Rectal smooth muscle tissue (tissue), 1 donor: ENCODE measurements at regions not wholly inside any gene's neighbourhood (a gene's known extent, or its start where the extent isn't known, plus 50 kb on each side); places are given as distances from the start of the nearest gene placed in this dataset.
"Not testable (repeated sequence)": the region's sequence is repeated elsewhere in the genome, so short reads cannot be mapped to it uniquely, and the experiment has no call there.

Source experiments
- H3K27ac ChIP-seq: one replicate; pipeline ENCODE4 v1.7.0; 2013; ENCODE audit warnings: low read depth, low read length, inconsistent platforms
- H3K27me3 ChIP-seq: one replicate; pipeline ENCODE4 v1.7.0; 2013; ENCODE audit warnings: low read length; ENCODE audit not compliant: control insufficient read depth, insufficient read depth
- H3K36me3 ChIP-seq: one replicate; pipeline ENCODE4 v1.7.0; 2013; ENCODE audit warnings: low read length; ENCODE audit not compliant: control insufficient read depth, insufficient read depth
- H3K4me1 ChIP-seq: one replicate; pipeline ENCODE4 v1.7.0; 2013; ENCODE audit warnings: low read length; ENCODE audit not compliant: control insufficient read depth, insufficient read depth
- H3K4me3 ChIP-seq: one replicate; pipeline ENCODE4 v1.7.0; 2013; ENCODE audit warnings: low read length
- H3K9ac ChIP-seq: one replicate; pipeline ENCODE4 v1.7.0; 2013; ENCODE audit warnings: low read length

DNA sequence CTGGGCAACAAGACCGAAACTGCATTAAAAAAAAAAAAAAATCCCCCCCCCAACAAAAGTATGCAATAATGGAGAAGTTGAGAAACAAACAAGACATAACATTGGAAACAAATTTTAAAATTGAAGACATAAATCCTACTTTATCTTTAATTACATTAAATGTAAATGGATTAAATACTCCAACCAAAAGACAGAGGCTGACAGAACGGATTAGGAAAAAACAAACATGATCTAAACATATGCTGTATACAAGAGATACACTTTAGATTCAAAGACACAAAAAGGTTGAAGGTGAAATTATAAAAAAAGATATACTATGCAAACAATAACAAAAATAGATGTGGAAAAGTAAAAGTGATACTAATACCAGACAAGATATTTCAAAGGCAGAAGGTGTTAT is 350.8 kb upstream of the RGPD4 start:
- no peaks in the 10 kb centered on the region for H3K36me3 ChIP-seq
- no peak overlapping the region for H3K4me3 ChIP-seq
- H3K4me1 ChIP-seq, result no peaks in the 10 kb centered on the region
- H3K27me3 ChIP-seq, result no peaks in the 10 kb centered on the region
- no peak overlapping the region for H3K27ac ChIP-seq
- H3K9ac ChIP-seq, result no peak overlapping the region

DNA sequence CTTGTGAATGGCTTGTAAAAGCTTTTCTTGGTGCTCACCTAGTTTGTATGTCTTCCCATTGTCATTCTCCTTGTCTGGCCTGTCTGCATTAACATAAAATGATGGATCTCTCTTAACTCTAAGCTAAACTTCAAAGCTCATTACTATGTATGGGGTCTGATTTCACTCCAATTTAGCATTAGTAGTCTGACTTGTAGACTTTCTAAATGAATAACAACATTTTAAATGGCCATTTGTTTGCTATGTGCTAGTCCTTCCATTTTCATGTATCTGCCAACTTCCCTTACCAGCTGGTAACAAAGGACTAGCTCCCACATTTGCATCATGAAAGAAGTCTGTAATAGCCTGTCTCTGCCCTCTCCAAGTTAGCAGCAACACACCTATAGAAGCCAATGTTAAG is 324.2 kb upstream of the RGPD4 start:
- H3K4me1 ChIP-seq, result no peaks in the 10 kb centered on the region

DNA sequence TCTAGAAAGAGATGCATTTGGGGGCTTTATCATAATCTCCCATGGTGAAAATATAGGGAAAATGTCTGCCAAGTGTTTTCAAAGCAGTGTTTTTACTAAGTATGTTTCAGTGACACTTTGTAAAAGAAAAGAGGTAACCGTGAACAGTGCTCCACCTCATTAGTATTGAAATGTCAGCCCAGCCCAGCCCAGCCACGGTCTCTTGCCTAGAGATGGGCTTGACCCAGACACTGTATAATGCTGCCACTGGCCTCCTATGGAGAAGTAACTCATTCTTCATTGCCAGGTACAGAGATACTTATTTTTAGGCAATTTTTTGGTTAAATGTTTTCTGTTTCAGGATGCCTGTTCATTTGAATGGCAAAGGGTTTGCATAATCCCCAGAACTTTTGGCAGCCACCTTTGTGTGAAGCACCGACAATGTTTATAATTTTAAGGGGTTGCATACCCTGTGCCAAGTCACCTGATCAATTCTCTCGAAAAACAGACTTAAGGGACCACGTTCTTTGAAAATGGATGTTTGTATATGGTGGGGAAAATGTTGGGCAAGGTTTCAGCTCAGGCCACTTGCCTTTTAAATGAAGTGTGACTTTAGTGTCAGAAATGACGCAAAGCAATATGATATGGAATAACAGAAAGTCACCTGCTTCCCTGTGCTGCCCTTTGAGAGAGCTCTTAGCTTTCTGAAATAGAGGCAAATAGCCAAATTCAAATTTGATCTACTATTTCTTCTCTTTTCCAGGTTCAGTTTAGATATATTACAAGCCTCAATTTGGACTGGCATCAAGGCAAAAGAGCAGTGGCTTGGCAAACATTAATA is 314.5 kb upstream of the RGPD4 start:
- Histone ChIP-seq H3K4me3 (no peak overlapping the region), H3K27ac (no peak overlapping the region), H3K9ac (no peak overlapping the region), H3K36me3 (no peaks in the 10 kb centered on the region), H3K4me1 (no peaks in the 10 kb centered on the region), H3K27me3 (no peaks in the 10 kb centered on the region)

More for the DNA sequence above, 324.2 kb upstream of the RGPD4 start:
- Histone ChIP-seq H3K27me3 (no peaks in the 10 kb centered on the region), H3K9ac (no peak overlapping the region), H3K4me3 (no peak overlapping the region), H3K36me3 (no peaks in the 10 kb centered on the region), H3K27ac (no peak overlapping the region)

DNA sequence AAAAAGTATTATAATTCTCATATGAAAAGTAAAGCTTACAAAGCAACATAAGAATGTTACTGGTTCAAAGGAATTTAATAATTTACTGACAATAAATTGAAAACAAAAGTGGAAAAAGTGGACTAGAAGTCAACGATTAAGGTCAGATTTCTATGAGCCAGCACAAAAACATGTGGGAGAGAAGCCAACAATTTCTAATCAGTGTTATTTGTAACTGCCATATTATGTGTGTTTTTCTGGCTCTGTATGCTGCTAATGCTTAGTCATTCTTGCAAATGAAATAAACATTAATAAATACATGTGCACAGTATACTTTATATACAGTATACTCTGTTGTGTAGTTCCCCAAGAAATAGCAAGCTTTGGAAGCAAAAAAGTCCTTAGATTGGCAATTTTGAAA is 301.3 kb upstream of the RGPD4 start:
- no peaks in the 10 kb centered on the region for H3K4me1 ChIP-seq
- H3K27ac ChIP-seq, result no peak overlapping the region
- no peak overlapping the region for H3K4me3 ChIP-seq
- H3K36me3 ChIP-seq, result no peaks in the 10 kb centered on the region
- no peak overlapping the region for H3K9ac ChIP-seq
- H3K27me3 ChIP-seq, result no peaks in the 10 kb centered on the region

DNA sequence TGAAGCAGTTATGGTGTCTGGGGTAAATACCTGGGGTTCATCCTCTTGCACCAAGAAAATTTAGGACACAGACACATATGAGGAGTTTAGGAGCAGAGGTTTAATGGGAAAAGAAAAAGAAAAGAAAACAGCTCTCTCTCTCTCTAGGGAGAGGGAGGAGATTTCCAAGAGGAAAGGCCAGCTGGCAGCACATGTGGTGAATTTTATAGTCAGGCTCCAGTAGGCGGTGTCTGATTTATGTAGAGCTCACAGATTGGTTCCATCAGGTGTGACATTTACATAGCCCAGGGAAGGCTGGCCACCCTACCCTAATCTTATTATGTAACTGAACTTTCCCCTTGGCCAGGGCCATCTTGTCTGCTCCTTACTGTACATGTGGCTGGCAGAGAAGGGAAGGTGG is 297.5 kb upstream of the RGPD4 start:
- H3K9ac ChIP-seq, result no peak overlapping the region
- no peaks in the 10 kb centered on the region for H3K27me3 ChIP-seq
- H3K4me1 ChIP-seq, result no peaks in the 10 kb centered on the region
- no peak overlapping the region for H3K27ac ChIP-seq
- H3K36me3 ChIP-seq, result no peaks in the 10 kb centered on the region
- H3K4me3 ChIP-seq, result no peak overlapping the region

DNA sequence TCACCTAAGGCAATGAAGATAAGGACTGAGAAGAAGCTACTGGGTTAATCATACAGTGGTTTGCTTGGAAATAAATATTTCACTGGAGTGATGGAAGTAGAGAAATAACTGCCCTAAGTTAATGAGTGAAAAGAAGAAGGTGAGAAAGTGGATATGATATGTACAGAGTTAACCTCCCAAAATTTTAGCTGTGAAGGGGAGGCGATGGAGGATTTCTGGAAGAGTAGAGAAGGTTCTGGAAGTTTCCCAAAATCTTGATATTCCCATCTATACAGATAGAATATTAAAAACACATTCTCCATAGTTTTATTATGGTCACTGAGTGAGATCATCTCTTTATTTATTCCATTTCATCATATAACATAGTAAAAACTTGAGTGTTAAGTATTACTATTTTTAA is 296.6 kb upstream of the RGPD4 start:
- Histone ChIP-seq H3K27me3 (no peaks in the 10 kb centered on the region), H3K36me3 (no peaks in the 10 kb centered on the region), H3K27ac (no peak overlapping the region), H3K4me3 (no peak overlapping the region), H3K9ac (no peak overlapping the region), H3K4me1 (no peaks in the 10 kb centered on the region)

DNA sequence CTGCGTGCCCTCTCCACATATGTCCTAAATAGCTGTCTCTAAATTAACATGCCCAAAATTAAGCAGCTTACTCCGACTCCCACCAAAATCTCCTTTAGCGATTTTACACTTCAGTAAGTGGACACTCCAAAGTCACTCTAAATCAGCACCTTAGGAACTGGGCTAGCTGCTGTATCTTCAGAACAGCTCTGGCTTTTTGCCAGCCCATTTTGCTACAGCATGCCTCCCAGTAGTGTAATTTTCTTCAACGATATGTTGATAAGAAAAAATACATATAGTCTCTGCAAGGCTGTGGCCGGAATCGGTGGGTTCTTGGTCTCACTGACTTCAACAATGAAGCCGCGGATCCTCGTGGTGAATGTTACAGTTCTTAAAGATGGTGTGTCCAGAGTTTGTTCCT is 291.8 kb upstream of the RGPD4 start:
- H3K27ac ChIP-seq, result no peak overlapping the region
- H3K4me1 ChIP-seq, result no peaks in the 10 kb centered on the region
- no peaks in the 10 kb centered on the region for H3K27me3 ChIP-seq
- no peak overlapping the region for H3K9ac ChIP-seq
- no peak overlapping the region for H3K4me3 ChIP-seq
- H3K36me3 ChIP-seq, result no peaks in the 10 kb centered on the region

DNA sequence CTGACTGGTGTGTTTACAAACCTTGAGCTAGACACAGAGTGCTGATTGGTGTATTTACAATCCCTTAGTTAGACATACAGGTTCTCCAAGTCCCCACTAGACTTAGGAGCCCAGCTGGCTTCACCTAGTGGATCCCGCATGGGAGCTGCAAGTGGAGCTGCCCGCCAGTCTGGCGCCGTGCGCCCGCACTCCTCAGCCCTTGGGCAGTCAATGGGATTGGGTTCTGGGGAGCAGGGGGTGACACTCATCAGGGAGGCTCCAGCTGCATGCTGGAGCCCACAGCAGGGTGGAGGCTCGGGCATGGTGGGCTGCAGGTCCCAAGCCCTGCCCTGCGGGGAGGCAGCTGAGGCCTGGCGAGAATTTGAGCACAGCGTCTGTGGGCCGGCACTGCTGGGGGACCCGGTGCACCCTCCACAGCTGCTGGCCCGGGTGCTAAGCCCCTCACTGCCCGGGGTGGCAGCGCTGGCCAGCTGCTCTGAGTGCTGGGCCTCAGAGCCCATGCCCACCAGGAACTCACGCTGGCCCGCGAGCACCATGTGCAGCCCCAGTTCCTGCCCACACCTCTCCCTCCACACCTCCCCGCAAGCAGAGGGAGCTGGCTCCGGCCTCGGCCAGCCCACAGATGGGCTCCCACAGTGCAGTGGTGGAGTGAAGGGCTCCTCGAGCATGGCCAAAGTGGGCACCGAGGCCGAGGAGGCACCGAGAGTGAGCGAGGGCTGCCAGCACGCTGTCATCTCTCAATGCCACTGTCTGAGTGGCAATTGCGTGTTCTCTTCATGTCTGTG is 290.6 kb upstream of the RGPD4 start:
- H3K36me3 ChIP-seq, H3K4me3 ChIP-seq, H3K4me1 ChIP-seq, H3K9ac ChIP-seq, H3K27me3 ChIP-seq, H3K27ac ChIP-seq: not testable (repeated sequence)

DNA sequence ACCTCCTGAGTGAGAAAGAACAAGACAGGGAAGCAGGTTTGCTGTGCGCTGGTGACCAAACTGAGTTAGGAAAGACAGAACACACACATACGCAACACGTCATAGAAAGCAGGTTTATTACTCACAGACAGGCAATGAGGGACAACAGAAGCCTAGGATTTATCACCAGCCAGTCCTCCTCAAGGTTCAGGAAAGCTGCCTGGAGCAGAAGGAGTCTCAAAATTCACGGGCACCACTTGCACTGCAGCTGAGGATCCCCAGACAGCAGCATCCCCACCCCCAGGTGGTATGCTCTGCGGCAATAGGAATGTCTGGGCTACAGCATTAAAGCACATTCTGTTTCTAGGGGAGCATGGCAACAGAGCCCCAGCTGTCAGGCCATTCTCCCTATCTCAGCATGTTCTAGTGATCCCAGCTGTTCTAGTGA is 284.4 kb upstream of the RGPD4 start:
- Histone ChIP-seq H3K4me3 (no peak overlapping the region), H3K27me3 (no peaks in the 10 kb centered on the region), H3K27ac (no peak overlapping the region), H3K9ac (no peak overlapping the region), H3K4me1 (no peaks in the 10 kb centered on the region), H3K36me3 (no peaks in the 10 kb centered on the region)

DNA sequence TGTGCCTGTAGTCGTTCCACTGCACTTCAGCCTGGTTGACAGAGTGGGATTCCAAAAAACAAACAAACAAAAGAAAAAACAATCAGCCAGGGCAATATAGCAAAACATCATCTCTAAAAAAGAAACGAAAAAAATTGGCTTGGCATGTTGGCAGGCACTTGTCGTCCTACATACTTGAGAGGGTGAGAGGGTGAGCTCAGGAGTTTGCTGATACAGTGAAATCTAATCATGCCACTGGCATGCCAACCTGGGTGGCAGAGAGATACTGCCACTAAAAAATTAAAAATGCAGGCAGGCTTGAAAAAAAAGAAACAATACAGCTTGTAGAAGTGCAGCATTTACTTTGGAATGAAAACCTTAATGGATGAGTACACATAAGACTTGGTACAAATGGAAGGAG is 282.9 kb upstream of the RGPD4 start:
- Histone ChIP-seq H3K27me3 (no peaks in the 10 kb centered on the region), H3K4me1 (no peaks in the 10 kb centered on the region), H3K36me3 (no peaks in the 10 kb centered on the region), H3K9ac (no peak overlapping the region), H3K27ac (no peak overlapping the region), H3K4me3 (no peak overlapping the region)

DNA sequence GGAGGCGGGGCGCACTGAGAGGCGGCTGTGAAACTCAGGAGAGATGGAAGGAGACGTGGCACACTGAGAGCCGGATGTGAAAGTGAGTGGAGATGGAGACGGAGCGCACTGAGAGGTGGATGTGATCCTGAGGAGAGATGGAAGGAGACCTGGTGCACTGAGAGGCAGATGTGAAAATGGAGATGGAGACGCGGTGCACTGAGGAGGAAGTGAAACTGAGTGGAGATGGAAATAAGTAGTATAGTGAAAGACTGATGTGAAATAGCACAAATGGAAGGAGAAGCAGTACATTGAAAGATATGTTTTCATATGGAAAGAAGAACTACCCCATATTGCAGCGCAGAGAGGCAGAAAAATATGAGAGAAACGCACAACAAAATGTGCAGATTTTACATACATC is 281.6 kb upstream of the RGPD4 start:
- no peaks in the 10 kb centered on the region for H3K36me3 ChIP-seq
- H3K9ac ChIP-seq, result no peak overlapping the region
- no peaks in the 10 kb centered on the region for H3K4me1 ChIP-seq
- no peaks in the 10 kb centered on the region for H3K27me3 ChIP-seq
- no peak overlapping the region for H3K27ac ChIP-seq
- no peak overlapping the region for H3K4me3 ChIP-seq

DNA sequence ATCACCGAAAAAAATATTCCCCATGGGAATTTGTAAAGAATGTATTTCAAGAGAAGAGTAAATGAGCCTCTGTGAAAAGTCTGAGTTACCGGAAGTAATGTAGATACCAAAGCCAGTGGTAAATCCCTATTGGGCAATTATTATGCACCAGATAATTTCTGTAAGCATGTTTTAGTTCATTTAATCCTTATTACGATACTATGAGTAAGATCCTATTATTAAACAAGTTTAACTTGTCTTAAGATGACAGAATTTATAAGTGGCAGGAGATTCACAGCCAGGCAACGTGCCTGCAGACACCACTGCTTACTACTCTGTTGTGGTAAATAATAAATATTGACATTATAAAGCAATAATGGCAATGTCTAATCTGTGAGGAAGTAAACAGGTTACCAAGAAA is 280.8 kb upstream of the RGPD4 start:
- H3K36me3 ChIP-seq, result no peaks in the 10 kb centered on the region
- H3K27me3 ChIP-seq, result no peaks in the 10 kb centered on the region
- H3K4me3 ChIP-seq, result no peak overlapping the region
- H3K4me1 ChIP-seq, result no peaks in the 10 kb centered on the region
- no peak overlapping the region for H3K9ac ChIP-seq
- H3K27ac ChIP-seq, result no peak overlapping the region

DNA sequence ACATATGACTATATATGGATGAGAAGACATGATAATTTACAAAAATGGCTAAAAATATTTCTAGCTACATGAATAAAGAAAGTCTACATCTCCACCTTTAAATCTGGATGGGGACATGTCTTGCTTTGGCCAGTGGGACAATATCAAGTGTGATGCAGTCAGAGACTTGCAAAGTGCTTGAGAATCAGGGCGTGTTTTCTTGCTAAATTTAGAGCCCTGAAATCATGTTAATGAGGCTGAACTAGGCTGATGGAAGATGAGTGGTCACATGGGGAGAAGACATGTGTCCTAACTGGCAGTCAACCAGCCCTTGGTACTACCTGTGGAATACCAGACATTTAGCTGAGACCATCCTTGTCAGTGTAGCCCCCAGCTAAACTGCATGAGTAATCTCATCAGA is 278.5 kb upstream of the RGPD4 start:
- Histone ChIP-seq H3K27ac (no peak overlapping the region), H3K36me3 (no peaks in the 10 kb centered on the region), H3K9ac (no peak overlapping the region), H3K4me1 (no peaks in the 10 kb centered on the region), H3K27me3 (no peaks in the 10 kb centered on the region), H3K4me3 (no peak overlapping the region)
